ENCODE measurements at regions not wholly inside any gene's neighbourhood (a gene's known extent, or its start where the extent isn't known, plus 50 kb on each side); places are given as distances from the start of the nearest gene placed in this dataset.
"Not testable (repeated sequence)": the region's sequence is repeated elsewhere in the genome, so short reads cannot be mapped to it uniquely, and the experiment has no call there.

GRCh38 chr13:94864474-94864873 lies 152.1 kb upstream of the SOX21 start:
- H3K36me3 Mint-ChIP-seq (ENCODE audit: low read depth) = no peaks in the 10 kb centered on the region
- H3K9me3 Mint-ChIP-seq = no peaks in the 10 kb centered on the region
- H3K27me3 Mint-ChIP-seq = peaks cover 12% of the 10 kb centered on the region

GRCh38 chr13:94860981-94861407 lies 148.6 kb upstream of the SOX21 start:
- Mint-ChIP-seq H3K27me3 (peaks cover 16% of the 10 kb centered on the region), H3K27ac (peak overlapping the region; percentile 79), H3K9me3 (no peaks in the 10 kb centered on the region), H3K36me3 (ENCODE audit: low read depth) (no peaks in the 10 kb centered on the region), H3K4me1 (ENCODE audit: low read depth) (peaks cover 19% of the 10 kb centered on the region), H3K4me3 (peak overlapping the region; percentile 70)
- no peak for DNase-seq

More at GRCh38 chr13:94864474-94864873, 152.1 kb upstream of the SOX21 start:
- no peak overlapping the region for H3K4me3 Mint-ChIP-seq
- DNase-seq = no peak
- H3K4me1 Mint-ChIP-seq (ENCODE audit: low read depth) = peaks cover 19% of the 10 kb centered on the region
- H3K27ac Mint-ChIP-seq = no peak overlapping the region

DNA sequence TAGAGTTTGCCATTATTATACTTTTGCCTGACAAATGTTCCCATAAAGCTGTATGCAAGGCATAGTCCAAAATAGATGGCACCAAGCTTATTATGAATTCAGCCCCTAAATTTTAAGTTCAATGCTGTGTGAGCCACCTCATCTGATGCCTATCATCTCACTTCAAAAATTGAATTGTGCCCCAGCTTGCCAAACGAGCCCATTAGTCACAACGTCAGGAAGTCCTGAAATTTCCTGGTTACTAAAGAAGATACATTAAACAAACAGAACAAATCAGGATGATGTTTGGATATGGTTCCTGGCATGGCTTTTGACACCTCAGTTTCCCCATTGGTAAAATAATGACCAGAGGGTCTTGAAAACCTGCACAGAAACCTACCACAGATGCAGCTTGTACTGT lies 147.5 kb upstream of the SOX21 start:
- no peak overlapping the region for H3K27ac Mint-ChIP-seq

DNA sequence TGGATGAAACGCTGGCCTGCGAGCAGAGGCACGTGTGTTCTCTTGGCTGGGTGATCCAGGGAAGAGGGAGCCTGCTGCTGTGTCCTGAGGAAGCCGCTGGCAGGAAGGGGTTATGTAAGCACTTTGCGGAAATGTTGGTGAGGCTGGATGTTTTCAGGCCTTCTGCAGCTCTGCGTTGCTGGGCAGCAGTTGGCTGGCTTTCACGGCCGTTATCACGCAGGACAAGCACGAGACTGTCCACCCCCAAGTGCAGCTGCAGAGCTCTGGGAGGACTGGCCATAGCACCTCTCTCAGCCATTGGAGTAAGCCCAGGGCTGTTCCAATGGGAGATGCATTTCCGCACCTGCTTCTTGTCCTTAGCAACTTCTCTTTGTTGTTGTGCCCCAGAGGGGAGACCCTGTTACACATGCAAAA lies 146.9 kb upstream of the SOX21 start:
- Mint-ChIP-seq H3K4me1 (ENCODE audit: low read depth) (peaks cover 19% of the 10 kb centered on the region), H3K27ac (no peak overlapping the region), H3K4me3 (no peak overlapping the region), H3K9me3 (no peaks in the 10 kb centered on the region), H3K36me3 (ENCODE audit: low read depth) (no peaks in the 10 kb centered on the region), H3K27me3 (peaks cover 19% of the 10 kb centered on the region)
- DNase-seq = no peak

More for the DNA sequence above, 147.5 kb upstream of the SOX21 start:
- Mint-ChIP-seq H3K27me3 (peaks cover 16% of the 10 kb centered on the region), H3K9me3 (no peaks in the 10 kb centered on the region), H3K36me3 (ENCODE audit: low read depth) (no peaks in the 10 kb centered on the region), H3K4me1 (ENCODE audit: low read depth) (peaks cover 19% of the 10 kb centered on the region), H3K4me3 (no peak overlapping the region)
- no peak for DNase-seq

- no peak for DNase-seq
- Mint-ChIP-seq H3K9me3 (no peaks in the 10 kb centered on the region), H3K4me1 (ENCODE audit: low read depth) (peaks cover 19% of the 10 kb centered on the region), H3K4me3 (no peak overlapping the region), H3K27ac (no peak overlapping the region), H3K36me3 (ENCODE audit: low read depth) (no peaks in the 10 kb centered on the region), H3K27me3 (peaks cover 19% of the 10 kb centered on the region)
Measured at GRCh38 chr13:94858856-94859255, 146.5 kb upstream of the SOX21 start.

- DNase-seq = no peak
- H3K36me3 Mint-ChIP-seq (ENCODE audit: low read depth) = no peaks in the 10 kb centered on the region
- H3K9me3 Mint-ChIP-seq = no peaks in the 10 kb centered on the region
- H3K27ac Mint-ChIP-seq = no peak overlapping the region
- H3K4me1 Mint-ChIP-seq (ENCODE audit: low read depth) = no peaks in the 10 kb centered on the region
- no peak overlapping the region for H3K4me3 Mint-ChIP-seq
- H3K27me3 Mint-ChIP-seq = peaks cover 17% of the 10 kb centered on the region
Measured at GRCh38 chr13:94854688-94855087, 142.3 kb upstream of the SOX21 start.

DNA sequence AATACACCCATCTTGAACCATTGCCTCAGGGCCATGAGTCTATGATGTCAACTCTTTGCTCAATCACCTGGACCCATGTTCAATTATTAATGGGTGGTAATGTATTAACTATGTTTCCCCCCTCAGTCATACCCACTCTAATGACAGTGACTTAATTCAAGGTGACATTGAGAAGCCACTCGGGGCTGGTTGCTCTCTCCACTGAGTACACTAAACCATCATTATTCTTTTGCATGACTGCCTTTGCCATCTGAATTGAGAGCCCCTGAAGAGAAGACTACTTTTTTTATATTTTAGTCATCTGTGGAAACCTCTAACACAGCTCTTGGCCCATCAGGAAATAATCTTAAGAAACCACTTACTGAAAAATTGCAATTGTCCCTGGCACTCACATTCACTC lies 139.2 kb upstream of the SOX21 start:
- peaks cover 5% of the 10 kb centered on the region for H3K27me3 Mint-ChIP-seq
- no peaks in the 10 kb centered on the region for H3K36me3 Mint-ChIP-seq (ENCODE audit: low read depth)

DNA sequence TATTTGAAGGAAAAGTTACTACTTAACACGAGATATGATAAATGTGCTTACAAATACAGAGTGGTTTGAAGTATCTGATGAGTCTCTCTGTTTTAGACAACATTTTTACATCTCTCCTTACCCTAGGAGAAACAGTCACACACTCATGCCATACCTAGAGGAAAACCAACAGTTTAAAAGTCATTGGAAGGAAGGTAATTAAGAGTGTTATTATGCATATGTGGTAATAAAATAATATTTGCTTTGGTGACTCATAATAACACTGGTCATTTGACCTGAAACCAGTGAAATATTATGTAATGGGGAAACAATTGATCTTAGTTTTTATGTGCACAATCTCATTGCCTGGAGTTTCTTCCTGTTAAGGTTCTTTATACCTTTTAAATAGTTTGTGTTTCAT lies 136.9 kb upstream of the SOX21 start:
- no peaks in the 10 kb centered on the region for H3K27me3 Mint-ChIP-seq
- H3K4me1 Mint-ChIP-seq (ENCODE audit: low read depth) = no peaks in the 10 kb centered on the region
- H3K4me3 Mint-ChIP-seq = no peak overlapping the region
- no peak overlapping the region for H3K27ac Mint-ChIP-seq
- H3K9me3 Mint-ChIP-seq = no peaks in the 10 kb centered on the region
- H3K36me3 Mint-ChIP-seq (ENCODE audit: low read depth) = no peaks in the 10 kb centered on the region
- no peak for DNase-seq

More for the DNA sequence above, 139.2 kb upstream of the SOX21 start:
- Mint-ChIP-seq H3K9me3 (no peaks in the 10 kb centered on the region), H3K27ac (no peak overlapping the region), H3K4me3 (no peak overlapping the region), H3K4me1 (ENCODE audit: low read depth) (no peaks in the 10 kb centered on the region)
- DNase-seq = no peak

GRCh38 chr13:94842901-94843300 lies 130.6 kb upstream of the SOX21 start:
- no peak overlapping the region for H3K27ac Mint-ChIP-seq
- DNase-seq = no peak
- no peaks in the 10 kb centered on the region for H3K27me3 Mint-ChIP-seq
- H3K9me3 Mint-ChIP-seq = no peaks in the 10 kb centered on the region
- no peaks in the 10 kb centered on the region for H3K36me3 Mint-ChIP-seq (ENCODE audit: low read depth)
- no peaks in the 10 kb centered on the region for H3K4me1 Mint-ChIP-seq (ENCODE audit: low read depth)
- no peak overlapping the region for H3K4me3 Mint-ChIP-seq

GRCh38 chr13:94837056-94837455 lies 124.7 kb upstream of the SOX21 start:
- H3K4me3 Mint-ChIP-seq; H3K27ac Mint-ChIP-seq; H3K36me3 Mint-ChIP-seq (ENCODE audit: low read depth); H3K9me3 Mint-ChIP-seq; H3K4me1 Mint-ChIP-seq (ENCODE audit: low read depth); DNase-seq: not testable (repeated sequence)
- H3K27me3 Mint-ChIP-seq = peaks cover 15% of the 10 kb centered on the region

DNA sequence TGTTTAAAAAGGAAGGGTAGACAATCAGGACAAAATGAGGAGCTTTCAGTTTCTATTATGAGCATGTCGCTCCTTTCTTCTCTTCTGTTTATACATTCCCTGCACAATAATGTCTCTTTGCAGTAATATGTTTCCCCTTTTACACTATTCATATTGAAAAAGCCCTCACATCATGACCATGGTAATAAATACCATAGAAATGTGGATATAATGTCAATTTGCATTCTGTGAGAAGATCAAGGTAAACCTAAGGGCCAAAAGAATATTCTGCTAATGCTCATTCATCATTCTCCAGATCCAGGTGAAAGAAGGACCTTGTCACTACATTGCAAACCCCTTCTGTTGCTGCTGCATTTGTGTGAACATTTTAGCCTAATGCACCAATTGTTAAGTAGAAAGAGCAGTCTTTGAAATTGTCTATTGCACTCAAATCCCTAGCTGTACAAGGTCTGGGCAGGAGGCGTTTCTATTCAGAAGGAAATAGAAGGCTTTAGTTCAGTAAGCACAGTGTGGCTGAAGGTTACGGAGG lies 117.6 kb upstream of the SOX21 start:
- no peak for DNase-seq

DNA sequence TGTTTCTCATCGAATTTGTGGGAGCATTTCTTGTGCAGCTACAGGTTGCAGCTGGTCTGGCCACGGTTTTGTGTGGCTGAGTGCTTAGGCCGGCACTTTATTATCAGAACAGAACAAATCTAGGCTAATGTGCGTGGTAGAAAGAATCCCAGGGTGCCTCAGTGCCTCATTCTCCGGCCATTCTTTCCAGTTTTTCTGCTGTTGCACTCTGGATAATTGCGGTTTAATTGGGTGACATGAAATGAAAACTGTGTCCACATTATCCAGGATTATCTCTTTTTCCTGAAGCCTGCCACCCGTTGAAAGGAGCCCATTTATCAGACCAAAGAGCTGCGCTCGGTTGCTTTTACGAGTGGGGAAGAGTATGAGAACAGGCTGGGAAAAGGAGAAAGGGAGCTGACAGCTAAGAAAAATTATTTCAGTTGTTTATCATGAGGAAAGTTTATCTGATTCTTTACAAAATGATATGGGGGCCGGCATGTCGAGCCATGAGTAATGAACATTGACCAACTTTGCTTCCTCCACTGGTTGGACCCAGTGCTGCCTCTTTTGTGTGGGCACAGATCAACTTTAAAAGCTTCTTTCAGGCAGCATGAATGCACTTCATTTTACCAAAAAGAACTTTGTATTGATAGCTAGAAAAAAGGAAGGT lies 117.0 kb upstream of the SOX21 start:
- Mint-ChIP-seq H3K27me3 (peaks cover 4% of the 10 kb centered on the region), H3K27ac (no peak overlapping the region), H3K4me3 (no peak overlapping the region), H3K36me3 (ENCODE audit: low read depth) (no peaks in the 10 kb centered on the region), H3K9me3 (no peaks in the 10 kb centered on the region), H3K4me1 (ENCODE audit: low read depth) (no peaks in the 10 kb centered on the region)
- DNase-seq = no peak

More for the DNA sequence above, 117.6 kb upstream of the SOX21 start:
- Mint-ChIP-seq H3K27ac (no peak overlapping the region), H3K36me3 (ENCODE audit: low read depth) (no peaks in the 10 kb centered on the region), H3K4me1 (ENCODE audit: low read depth) (no peaks in the 10 kb centered on the region), H3K4me3 (no peak overlapping the region), H3K9me3 (no peaks in the 10 kb centered on the region), H3K27me3 (peaks cover 6% of the 10 kb centered on the region)

DNA sequence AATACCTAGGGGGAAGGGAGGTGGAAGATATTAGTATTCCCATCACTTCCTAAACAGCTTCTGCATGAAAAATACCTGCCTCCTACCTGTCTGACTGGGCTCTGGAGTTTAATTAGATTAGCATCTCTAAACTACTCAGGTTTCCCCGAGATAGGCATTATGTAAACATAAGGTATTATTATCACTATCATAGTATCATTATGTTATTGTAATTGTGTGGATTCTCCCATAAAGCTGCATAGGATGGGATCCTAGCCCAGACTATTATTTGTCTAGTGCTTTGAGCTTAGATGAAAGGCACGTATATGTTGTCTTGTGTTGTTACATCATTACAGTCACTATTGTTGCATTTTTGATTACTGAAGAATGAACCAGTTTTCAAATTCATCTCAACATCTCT lies 115.2 kb upstream of the SOX21 start:
- no peak for DNase-seq
- Mint-ChIP-seq H3K9me3 (no peaks in the 10 kb centered on the region), H3K4me3 (no peak overlapping the region), H3K36me3 (ENCODE audit: low read depth) (no peaks in the 10 kb centered on the region), H3K4me1 (ENCODE audit: low read depth) (no peaks in the 10 kb centered on the region), H3K27me3 (peaks cover 4% of the 10 kb centered on the region), H3K27ac (no peak overlapping the region)

GRCh38 chr13:94825507-94825906 lies 113.2 kb upstream of the SOX21 start:
- Mint-ChIP-seq H3K4me1 (ENCODE audit: low read depth) (no peaks in the 10 kb centered on the region), H3K27ac (no peak overlapping the region), H3K9me3 (no peaks in the 10 kb centered on the region), H3K27me3 (peaks cover 19% of the 10 kb centered on the region), H3K36me3 (ENCODE audit: low read depth) (no peaks in the 10 kb centered on the region), H3K4me3 (no peak overlapping the region)
- no peak for DNase-seq

DNA sequence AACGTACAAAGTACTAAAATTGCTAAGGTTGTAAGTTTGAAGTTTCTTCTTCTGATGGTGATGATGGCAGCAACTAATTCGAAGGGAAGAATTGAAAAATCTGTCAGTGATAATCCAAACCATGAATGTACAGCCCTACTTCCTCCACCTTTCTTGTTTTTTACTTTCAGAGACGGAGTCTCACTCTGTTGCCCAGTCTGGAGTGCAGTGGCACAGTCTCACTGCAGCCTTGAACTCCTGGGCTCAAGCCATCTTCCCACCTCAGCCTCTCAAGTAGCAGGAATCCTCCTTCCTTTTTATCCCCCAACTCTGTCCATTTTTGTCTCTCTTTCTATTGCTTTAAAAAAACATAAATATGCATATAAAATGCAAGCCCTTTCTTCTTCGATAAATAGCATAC lies 112.3 kb upstream of the SOX21 start:
- Mint-ChIP-seq H3K4me3 (no peak overlapping the region), H3K27ac (no peak overlapping the region), H3K4me1 (ENCODE audit: low read depth) (no peaks in the 10 kb centered on the region), H3K27me3 (peaks cover 19% of the 10 kb centered on the region), H3K9me3 (no peaks in the 10 kb centered on the region), H3K36me3 (ENCODE audit: low read depth) (no peaks in the 10 kb centered on the region)
- no peak for DNase-seq

Measured in activated T-cell treated with anti-CD3 and anti-CD28 coated beads, Interleukin-2, amount 50 U/mL, for 24 hours (primary cell).